Esophagus muscularis mucosa (tissue), 4 donors: ENCODE measurements at regions not wholly inside any gene's neighbourhood (a gene's known extent, or its start where the extent isn't known, plus 50 kb on each side); places are given as distances from the start of the nearest gene placed in this dataset.

Experiments
- DNase-seq: peaks from one replicate; pipeline ENCODE4 v3.0.0-alpha.2; 2017; ENCODE audit errors: extremely low spot score
- H3K27ac ChIP-seq, 4 donors: fragments of 200-600 bp; sonication (generic); replicated peaks in 1 of 4; 1 replicate in 3 of 4; 2 replicates in 1 of 4; pipeline ENCODE4 v1.5.1; 2016 to 2019; ENCODE audit warnings: mild to moderate bottlenecking in 1 of 4
- H3K27me3 ChIP-seq, 4 donors: fragments of 200-600 bp; sonication (generic); one replicate each; pipeline versions ENCODE4 v1.5.1 to v1.6.0; 2016 to 2019
- H3K36me3 ChIP-seq, 4 donors: fragments of 200-600 bp; sonication (generic); one replicate each; pipeline ENCODE4 v1.5.1; 2016 to 2019
- H3K4me1 ChIP-seq, 4 donors: fragments of 200-600 bp; sonication (generic); one replicate each; pipeline ENCODE4 v1.5.1; 2016 to 2019
- H3K4me3 ChIP-seq, 4 donors: fragments of 200-600 bp; sonication (generic); 1 replicate in 2 of 4; 2 replicates in 2 of 4; pipeline ENCODE4 v1.5.1; 2016 to 2019; ENCODE audit warnings: mild to moderate bottlenecking in 4 of 4, moderate library complexity in 1 of 4
- H3K9me3 ChIP-seq, 4 donors: fragments of 200-600 bp; sonication (generic); 1 replicate in 3 of 4; 2 replicates in 1 of 4; pipeline ENCODE4 v1.5.1; 2016 to 2019
- EP300 ChIP-seq: sonication (generic); formaldehyde crosslinking; IDR thresholded peaks from one replicate; pipeline ENCODE4 v1.6.1; 2017; ENCODE audit warnings: antibody characterized with exemption
- POLR2A ChIP-seq: fragments of 450-650 bp; IDR thresholded peaks from one replicate; pipeline ENCODE4 v1.6.1; 2017; ENCODE audit warnings: antibody characterized with exemption, moderate library complexity, mild to moderate bottlenecking, low read depth
- POLR2AphosphoS5 ChIP-seq, 2 donors: sonication (generic); formaldehyde crosslinking; IDR thresholded peaks; one replicate each; pipeline ENCODE4 v1.6.1; 2017; ENCODE audit warnings: antibody characterized with exemption in 2 of 2
- WGBS: methylation state at CpG from one replicate; pipeline ENCODE4 v1.1.5; 2018; 5-methylcytosine and 5-hydroxymethylcytosine counted together
- intact Hi-C: fragments of 100-400 bp; cut with DNase I; formaldehyde crosslinking; loops from one replicate; pipeline ENCODE4 v1.15.1; 2023
- TF ChIP-seq, protein P1 (sequence below), 3 experiments: fragments of 200-600 bp in 2 of 3; fragments of 450-650 bp in 1 of 3; sonication (generic) in 2 of 3; IDR thresholded peaks; one replicate each; pipeline ENCODE4 v1.5.1; 2017 to 2019; ENCODE audit warnings: antibody characterized with exemption in 3 of 3, mild to moderate bottlenecking in 2 of 3, moderate library complexity in 1 of 3

DNA sequence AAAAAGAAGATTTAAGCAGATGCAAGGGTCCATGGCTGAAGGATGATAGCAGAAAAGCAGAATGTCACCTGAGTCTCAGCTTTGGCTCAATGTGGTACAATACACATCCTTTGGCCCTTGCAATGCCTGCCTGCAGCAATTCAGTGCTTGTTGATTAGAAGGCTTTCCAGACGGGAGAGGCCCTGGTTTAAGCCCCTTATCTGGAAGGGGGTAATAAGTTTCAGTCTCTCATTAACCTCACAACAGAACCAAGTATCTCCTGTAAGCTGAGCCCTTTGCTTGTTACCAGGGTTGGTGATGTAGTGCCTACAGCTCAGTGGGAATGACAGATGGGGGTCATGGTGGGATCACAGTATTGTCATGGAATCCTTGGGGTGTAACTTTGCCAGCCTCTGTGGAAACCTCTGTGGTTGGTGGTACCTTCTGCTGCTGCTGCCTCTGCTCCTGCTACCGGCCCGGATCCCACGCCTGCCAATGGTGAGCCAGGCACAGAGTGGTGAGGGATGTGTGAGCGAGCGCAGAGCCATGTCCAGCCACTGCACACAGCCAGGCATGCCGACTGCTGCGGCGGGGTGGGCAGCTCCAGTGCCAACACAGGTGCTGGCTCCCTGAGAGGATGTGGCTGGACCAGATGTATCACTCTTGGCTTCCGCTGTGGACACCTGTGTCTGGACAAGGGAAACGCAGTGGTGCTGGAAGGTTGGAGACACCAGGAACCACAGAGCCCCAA lies 81.2 kb downstream of the ADRA2C start:
- no peaks in the 10 kb centered on the region for H3K36me3 ChIP-seq
- TF ChIP-seq POLR2AphosphoS5 (IDR thresholded peaks at IDR 0.05) (no peak), EP300 (no peak), POLR2A (no peak)
- TF ChIP-seq, protein P1, sequence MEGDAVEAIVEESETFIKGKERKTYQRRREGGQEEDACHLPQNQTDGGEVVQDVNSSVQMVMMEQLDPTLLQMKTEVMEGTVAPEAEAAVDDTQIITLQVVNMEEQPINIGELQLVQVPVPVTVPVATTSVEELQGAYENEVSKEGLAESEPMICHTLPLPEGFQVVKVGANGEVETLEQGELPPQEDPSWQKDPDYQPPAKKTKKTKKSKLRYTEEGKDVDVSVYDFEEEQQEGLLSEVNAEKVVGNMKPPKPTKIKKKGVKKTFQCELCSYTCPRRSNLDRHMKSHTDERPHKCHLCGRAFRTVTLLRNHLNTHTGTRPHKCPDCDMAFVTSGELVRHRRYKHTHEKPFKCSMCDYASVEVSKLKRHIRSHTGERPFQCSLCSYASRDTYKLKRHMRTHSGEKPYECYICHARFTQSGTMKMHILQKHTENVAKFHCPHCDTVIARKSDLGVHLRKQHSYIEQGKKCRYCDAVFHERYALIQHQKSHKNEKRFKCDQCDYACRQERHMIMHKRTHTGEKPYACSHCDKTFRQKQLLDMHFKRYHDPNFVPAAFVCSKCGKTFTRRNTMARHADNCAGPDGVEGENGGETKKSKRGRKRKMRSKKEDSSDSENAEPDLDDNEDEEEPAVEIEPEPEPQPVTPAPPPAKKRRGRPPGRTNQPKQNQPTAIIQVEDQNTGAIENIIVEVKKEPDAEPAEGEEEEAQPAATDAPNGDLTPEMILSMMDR (IDR thresholded peaks at IDR 0.05), result no peak
- no peak for DNase-seq

DNA sequence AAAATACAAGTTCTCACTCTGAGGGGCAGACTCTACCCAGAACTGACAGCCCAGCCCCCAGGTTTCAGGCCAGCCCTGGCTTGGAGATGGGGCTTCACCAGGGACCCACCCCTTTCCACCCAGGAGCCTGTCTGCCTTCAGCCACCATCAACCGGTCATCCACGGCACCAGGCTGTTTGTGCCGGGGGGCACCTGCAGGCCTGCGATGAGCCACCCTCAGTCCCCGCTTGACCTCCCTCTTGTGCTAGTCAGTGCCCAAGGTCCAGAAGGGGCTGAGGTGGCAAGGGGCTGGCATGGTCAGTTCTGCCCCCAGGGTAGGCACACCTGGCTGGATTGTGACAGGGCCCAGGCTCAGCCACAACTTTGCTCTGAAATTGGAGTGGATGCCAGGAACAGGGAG lies 82.1 kb downstream of the ADRA2C start:
- no CpG with 5 or more reads among the region's 5 CpGs for WGBS
- intact Hi-C loops, result no loop called here
- H3K4me1 ChIP-seq, result no peaks in the 10 kb centered on the region
- no peak for DNase-seq
- peaks cover 0 to 25% (median 0%) of the 10 kb centered on the region in 4 donors for H3K27me3 ChIP-seq
- H3K4me3 ChIP-seq, result no peak overlapping the region
- H3K9me3 ChIP-seq, result peaks cover 0 to 22% (median 17%) of the 10 kb centered on the region in 4 donors
- H3K27ac ChIP-seq, result no peak overlapping the region
- H3K36me3 ChIP-seq, result no peaks in the 10 kb centered on the region
- TF ChIP-seq POLR2A (no peak), EP300 (no peak), POLR2AphosphoS5 (IDR thresholded peaks at IDR 0.05) (no peak)
- TF ChIP-seq, protein P1 (IDR thresholded peaks at IDR 0.05), result no peak

More for the DNA sequence above, 81.2 kb downstream of the ADRA2C start:
- no peaks in the 10 kb centered on the region for H3K4me1 ChIP-seq
- 91% methylated on average over 11 of the region's 11 CpGs for WGBS
- no peak overlapping the region for H3K27ac ChIP-seq
- H3K9me3 ChIP-seq, result peaks cover 0 to 22% (median 17%) of the 10 kb centered on the region in 4 donors
- no peak overlapping the region for H3K4me3 ChIP-seq
- intact Hi-C loops, result no loop called here
- peaks cover 0 to 25% (median 0%) of the 10 kb centered on the region in 4 donors for H3K27me3 ChIP-seq

DNA sequence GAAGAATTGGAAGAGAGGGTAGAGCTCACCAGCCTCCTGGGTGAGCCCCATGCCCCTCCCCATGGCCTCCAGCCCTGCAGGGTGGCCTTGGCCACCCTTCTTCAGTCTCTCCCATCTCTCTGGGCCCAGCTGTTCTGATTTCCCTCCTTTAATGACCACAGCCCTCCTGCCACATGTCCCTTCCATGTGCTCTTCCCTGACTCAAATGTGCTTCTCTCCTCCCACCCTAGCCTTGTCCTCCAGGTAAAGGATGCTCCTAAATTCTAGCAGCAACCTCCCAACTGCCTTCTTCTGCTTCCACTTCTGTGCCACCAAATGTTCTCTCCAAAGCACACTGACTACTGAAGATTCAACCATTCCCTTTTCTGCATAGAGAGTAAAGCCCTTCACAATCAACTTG lies 83.0 kb downstream of the ADRA2C start:
- H3K27ac ChIP-seq, result no peak overlapping the region
- no peak overlapping the region for H3K4me3 ChIP-seq
- no peaks in the 10 kb centered on the region for H3K4me1 ChIP-seq
- peaks cover 0 to 33% (median 0%) of the 10 kb centered on the region in 4 donors for H3K27me3 ChIP-seq
- DNase-seq, result no peak
- TF ChIP-seq EP300, result no peak
- TF ChIP-seq, protein P1 (IDR thresholded peaks at IDR 0.05), result no peak
- no peak for TF ChIP-seq POLR2AphosphoS5 (IDR thresholded peaks at IDR 0.05)
- TF ChIP-seq POLR2A, result no peak
- no peaks in the 10 kb centered on the region for H3K36me3 ChIP-seq
- intact Hi-C loops, result no loop called here
- H3K9me3 ChIP-seq, result peaks cover 0 to 22% (median 17%) of the 10 kb centered on the region in 4 donors

DNA sequence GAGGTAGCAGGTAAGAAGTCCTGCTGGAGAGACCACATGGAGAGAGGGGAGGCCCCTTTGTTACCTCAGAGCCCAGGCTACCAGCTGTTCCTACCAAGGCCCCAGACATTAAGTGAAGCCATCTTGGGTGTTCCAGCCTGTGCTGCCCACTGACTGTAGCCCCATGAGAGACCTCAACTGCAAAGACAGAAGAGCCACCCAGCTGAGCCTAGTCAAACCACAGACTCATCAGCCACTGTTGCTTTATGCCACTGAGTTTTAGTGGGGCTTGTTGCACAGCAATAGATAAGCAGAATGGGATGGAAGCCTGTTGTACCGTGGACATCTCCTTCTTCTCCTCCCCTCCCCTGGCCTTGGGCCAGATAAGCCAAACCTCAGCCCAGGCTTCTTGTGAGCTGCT lies 83.9 kb downstream of the ADRA2C start:
- Histone ChIP-seq H3K9me3 (peaks cover 0 to 22% (median 17%) of the 10 kb centered on the region in 4 donors), H3K4me3 (no peak overlapping the region), H3K27me3 (peaks cover 0 to 43% (median 0%) of the 10 kb centered on the region in 4 donors), H3K27ac (no peak overlapping the region), H3K36me3 (no peaks in the 10 kb centered on the region), H3K4me1 (no peaks in the 10 kb centered on the region)
- no peak for DNase-seq
- WGBS, result 100% methylated on average over 1 of the region's 1 CpG
- intact Hi-C loops, result no loop called here
- TF ChIP-seq POLR2AphosphoS5 (IDR thresholded peaks at IDR 0.05) (no peak), EP300 (no peak), POLR2A (no peak)
- TF ChIP-seq, protein P1 (IDR thresholded peaks at IDR 0.05), result no peak
